ENCODE measurements at regions not wholly inside any gene's neighbourhood (a gene's known extent, or its start where the extent isn't known, plus 50 kb on each side); places are given as distances from the start of the nearest gene placed in this dataset.
"Not testable (repeated sequence)": the region's sequence is repeated elsewhere in the genome, so short reads cannot be mapped to it uniquely, and the experiment has no call there.

GRCh38 chr20:25856256-25856884 is 159.7 kb upstream of the ZNF337 start:
- BruUV-seq (replicated peaks): no TSS peak
- no peaks in the 10 kb centered on the region for H3K36me3 ChIP-seq (ENCODE audit: control insufficient read depth, insufficient read depth, low read length)
- DNase-seq (ENCODE audit: extremely low read depth in 1 of 4, low spot score in 3 of 4) (no peak), ATAC-seq (no peak), FAIRE-seq (no peak)
- TF ChIP-seq PML (IDR thresholded peaks at IDR 0.05; ENCODE audit: low read length) (no peak), NKRF (IDR thresholded peaks at IDR 0.05; ENCODE audit: borderline replicate concordance) (no peak)
- in situ Hi-C loops (cut with MboI): loop anchor here (25.0 kb wide), 1 partner anchor 206 kb away; no protein-coding TSS in a partner anchor
- H2AFZ ChIP-seq (ENCODE audit: low read depth, low read length): no peak overlapping the region
- intact Hi-C loops (cut with micrococcal nuclease): no loop called here
- H3K9me3 ChIP-seq (replicated peaks; ENCODE audit: control insufficient read depth, insufficient read depth, low read depth, low read length): no peaks in the 10 kb centered on the region
- H3K27ac ChIP-seq (ENCODE audit: extremely low read depth, low read depth, low read length): no peak overlapping the region
- ChIA-PET CTCF (ENCODE audit: low intra/inter-chr PET ratio) (no interaction called here), POLR2A (no interaction called here)
- no peak overlapping the region for H3K9ac ChIP-seq (ENCODE audit: insufficient read depth in 1 of 2, low read depth in 2 of 2, low read length in 2 of 2)
- no peaks in the 10 kb centered on the region for H4K20me1 ChIP-seq (replicated peaks; ENCODE audit: control insufficient read depth, insufficient read depth, low read length)
- no peak overlapping the region for H3K4me3 ChIP-seq
- 38% methylated on average over 9 of the region's 21 CpGs for WGBS (ENCODE audit: insufficient coverage, low coverage, missing lambda C conversion rate)
- no peak overlapping the region for H3K4me2 ChIP-seq (ENCODE audit: insufficient read depth, low read length)
- no peaks in the 10 kb centered on the region for H3K9me1 ChIP-seq (ENCODE audit: control insufficient read depth, insufficient read depth, low read length)
- peaks cover 0 to 23% of the 10 kb centered on the region in 2 experiments; a peak in 3 of 5 replicates for H3K27me3 ChIP-seq (ENCODE audit: control insufficient read depth in 2 of 2, insufficient read depth in 2 of 2, low read length in 2 of 2)
- H3K4me1 ChIP-seq (replicated peaks in 1 of 2; ENCODE audit: control insufficient read depth in 2 of 2, insufficient read depth in 2 of 2, low read length in 2 of 2): peaks cover 2 to 29% of the 10 kb centered on the region in 2 experiments; a peak in 2 of 5 replicates
- H3K79me2 ChIP-seq (ENCODE audit: control insufficient read depth, insufficient read depth, low read length): no peaks in the 10 kb centered on the region

- Histone ChIP-seq H3K27me3 (ENCODE audit: control insufficient read depth in 2 of 2, insufficient read depth in 2 of 2, low read length in 2 of 2) (peaks cover 0 to 19% of the 10 kb centered on the region in 2 experiments; a peak in 3 of 5 replicates), H3K4me1 (replicated peaks in 1 of 2; ENCODE audit: control insufficient read depth in 2 of 2, insufficient read depth in 2 of 2, low read length in 2 of 2) (peaks cover 2 to 25% of the 10 kb centered on the region in 2 experiments; a peak in 2 of 5 replicates)
- POLR2A ChIA-PET; CTCF ChIA-PET (ENCODE audit: low intra/inter-chr PET ratio); H3K9ac ChIP-seq (ENCODE audit: insufficient read depth in 1 of 2, low read depth in 2 of 2, low read length in 2 of 2); ATAC-seq; H3K79me2 ChIP-seq (ENCODE audit: control insufficient read depth, insufficient read depth, low read length); H3K27ac ChIP-seq (ENCODE audit: extremely low read depth, low read depth, low read length); intact Hi-C loops (cut with micrococcal nuclease); H3K4me3 ChIP-seq; H2AFZ ChIP-seq (ENCODE audit: low read depth, low read length); H3K4me2 ChIP-seq (ENCODE audit: insufficient read depth, low read length); H3K36me3 ChIP-seq (ENCODE audit: control insufficient read depth, insufficient read depth, low read length); FAIRE-seq; H3K9me1 ChIP-seq (ENCODE audit: control insufficient read depth, insufficient read depth, low read length); BruUV-seq (replicated peaks); H3K9me3 ChIP-seq (replicated peaks; ENCODE audit: control insufficient read depth, insufficient read depth, low read depth, low read length); H4K20me1 ChIP-seq (replicated peaks; ENCODE audit: control insufficient read depth, insufficient read depth, low read length); DNase-seq (ENCODE audit: extremely low read depth in 1 of 4, low spot score in 3 of 4): not testable (repeated sequence)
- in situ Hi-C loops (cut with MboI): loop anchor here (25.0 kb wide), 1 partner anchor 207 kb away; no protein-coding TSS in a partner anchor
- 50% methylated on average over 19 of the region's 23 CpGs for WGBS (ENCODE audit: insufficient coverage, low coverage, missing lambda C conversion rate)
Measured at GRCh38 chr20:25855451-25856156, 159.0 kb upstream of the ZNF337 start.

GRCh38 chr20:25854666-25855065 is 158.0 kb upstream of the ZNF337 start:
- CTCF ChIA-PET (ENCODE audit: low intra/inter-chr PET ratio); H3K79me2 ChIP-seq (ENCODE audit: control insufficient read depth, insufficient read depth, low read length); H3K9ac ChIP-seq (ENCODE audit: insufficient read depth in 1 of 2, low read depth in 2 of 2, low read length in 2 of 2); intact Hi-C loops (cut with micrococcal nuclease); ATAC-seq; DNase-seq (ENCODE audit: extremely low read depth in 1 of 4, low spot score in 3 of 4); H4K20me1 ChIP-seq (replicated peaks; ENCODE audit: control insufficient read depth, insufficient read depth, low read length); H3K9me1 ChIP-seq (ENCODE audit: control insufficient read depth, insufficient read depth, low read length); H3K27me3 ChIP-seq (ENCODE audit: control insufficient read depth in 2 of 2, insufficient read depth in 2 of 2, low read length in 2 of 2); H3K27ac ChIP-seq (ENCODE audit: extremely low read depth, low read depth, low read length); H3K36me3 ChIP-seq (ENCODE audit: control insufficient read depth, insufficient read depth, low read length); H3K4me3 ChIP-seq; BruUV-seq (replicated peaks); H3K9me3 ChIP-seq (replicated peaks; ENCODE audit: control insufficient read depth, insufficient read depth, low read depth, low read length); FAIRE-seq: not testable (repeated sequence)
- Histone ChIP-seq H3K4me1 (replicated peaks in 1 of 2; ENCODE audit: control insufficient read depth in 2 of 2, insufficient read depth in 2 of 2, low read length in 2 of 2) (peaks cover 0 to 20% of the 10 kb centered on the region in 2 experiments; a peak in 2 of 5 replicates), H3K4me2 (ENCODE audit: insufficient read depth, low read length) (peak overlapping the region; percentile 73; the same call in 1 of the 2 replicates), H2AFZ (ENCODE audit: low read depth, low read length) (peak overlapping the region; percentile 90; the same call in 1 of the 2 replicates)
- in situ Hi-C loops (cut with MboI): loop anchor here (25.0 kb wide), 1 partner anchor 208 kb away; no protein-coding TSS in a partner anchor
- POLR2A ChIA-PET: interaction anchor here (0.6 kb wide), 1 partner anchor 1776 kb away, joined by 3 read pairs; no protein-coding TSS in a partner anchor
- 54% methylated on average over 5 of the region's 11 CpGs for WGBS (ENCODE audit: insufficient coverage, low coverage, missing lambda C conversion rate)
